ENCODE measurements at regions not wholly inside any gene's neighbourhood (a gene's known extent, or its start where the extent isn't known, plus 50 kb on each side); places are given as distances from the start of the nearest gene placed in this dataset.

GRCh38 chr11:13062115-13062514 is 53.0 kb downstream of the RASSF10 start:
- DNase-seq = no peak

GRCh38 chr11:13064593-13064992 is 55.5 kb downstream of the RASSF10 start:
- DNase-seq = no peak

GRCh38 chr11:13065200-13065787 is 56.2 kb downstream of the RASSF10 start:
- DNase-seq = no peak

GRCh38 chr11:13068211-13068610 is 59.1 kb downstream of the RASSF10 start:
- DNase-seq = no peak

GRCh38 chr11:13073119-13073981 is 64.2 kb downstream of the RASSF10 start:
- DNase-seq = no peak

GRCh38 chr11:13074714-13075464 is 65.8 kb downstream of the RASSF10 start:
- no peak for DNase-seq

GRCh38 chr11:13076961-13077360 is 67.8 kb downstream of the RASSF10 start:
- DNase-seq = no peak

- DNase-seq = no peak
Observed at GRCh38 chr11:13080861-13081260, 71.7 kb downstream of the RASSF10 start.

GRCh38 chr11:13082588-13082987 is 73.5 kb downstream of the RASSF10 start:
- no peak for DNase-seq

GRCh38 chr11:13090228-13090708 is 81.2 kb downstream of the RASSF10 start:
- DNase-seq = no peak

GRCh38 chr11:13091373-13091772 is 82.3 kb downstream of the RASSF10 start:
- no peak for DNase-seq

- DNase-seq = no peak
Observed at GRCh38 chr11:13091804-13092203, 82.7 kb downstream of the RASSF10 start.

- DNase-seq = no peak
Observed at GRCh38 chr11:13094930-13095687, 86.0 kb downstream of the RASSF10 start.

GRCh38 chr11:13098063-13098462 is 88.9 kb downstream of the RASSF10 start:
- no peak for DNase-seq

GRCh38 chr11:13098616-13099289 is 89.6 kb downstream of the RASSF10 start:
- DNase-seq = no peak

- no peak for DNase-seq
Observed at GRCh38 chr11:13101644-13102512, 92.8 kb downstream of the RASSF10 start.

GRCh38 chr11:13102513-13102840 is 93.4 kb downstream of the RASSF10 start:
- no peak for DNase-seq

GRCh38 chr11:13102865-13103539 is 93.9 kb downstream of the RASSF10 start:
- no peak for DNase-seq

- DNase-seq = no peak
Observed at GRCh38 chr11:13103962-13104554, 94.9 kb downstream of the RASSF10 start.

- no peak for DNase-seq
Observed at GRCh38 chr11:13104619-13105236, 95.6 kb downstream of the RASSF10 start.

All from inflammatory macrophage treated with lipopolysaccharide for 1 hour (primary cell).